ENCODE measurements at regions not wholly inside any gene's neighbourhood (a gene's known extent, or its start where the extent isn't known, plus 50 kb on each side); places are given as distances from the start of the nearest gene placed in this dataset.
A peak's percentile ranks its signal among the peaks of the same experiment; 100 is the strongest.

- no peak for DNase-seq
Measured at GRCh38 chr16:35399133-35399532, 1939.7 kb downstream of the TP53TG3F start.

- DNase-seq = no peak
Measured at GRCh38 chr16:35404273-35404672, 1944.9 kb downstream of the TP53TG3F start.

GRCh38 chr16:35405526-35405925 is 1946.1 kb downstream of the TP53TG3F start:
- no peak for DNase-seq

- no peak for DNase-seq
Measured at GRCh38 chr16:35409503-35409902, 1950.1 kb downstream of the TP53TG3F start.

GRCh38 chr16:35410438-35410837 is 1951.0 kb downstream of the TP53TG3F start:
- no peak for DNase-seq

- DNase-seq = no peak
Measured at GRCh38 chr16:35411156-35411555, 1951.7 kb downstream of the TP53TG3F start.

- DNase-seq = no peak
Measured at GRCh38 chr16:35414139-35414538, 1954.7 kb downstream of the TP53TG3F start.

- no peak for DNase-seq
Measured at GRCh38 chr16:35414563-35414962, 1955.2 kb downstream of the TP53TG3F start.

GRCh38 chr16:35425270-35425669 is 1965.9 kb downstream of the TP53TG3F start:
- no peak for DNase-seq

- peak; percentile 11 for DNase-seq
Measured at GRCh38 chr16:35431829-35432663, 1972.6 kb downstream of the TP53TG3F start.

- DNase-seq = no peak
Measured at GRCh38 chr16:35440875-35441274, 1981.5 kb downstream of the TP53TG3F start.

GRCh38 chr16:35447010-35447558 is 1987.7 kb downstream of the TP53TG3F start:
- DNase-seq = no peak

- no peak for DNase-seq
Measured at GRCh38 chr16:35449663-35450062, 1990.3 kb downstream of the TP53TG3F start.

- no peak for DNase-seq
Measured at GRCh38 chr16:35450648-35451047, 1991.2 kb downstream of the TP53TG3F start.

- no peak for DNase-seq
Measured at GRCh38 chr16:35452471-35452870, 1993.1 kb downstream of the TP53TG3F start.

GRCh38 chr16:35463358-35463757 is 2003.9 kb downstream of the TP53TG3F start:
- DNase-seq = no peak

- no peak for DNase-seq
Measured at GRCh38 chr16:35480361-35480760, 2020.9 kb downstream of the TP53TG3F start.

GRCh38 chr16:35480988-35481387 is 2021.6 kb downstream of the TP53TG3F start:
- DNase-seq = no peak

GRCh38 chr16:35485915-35486314 is 2026.5 kb downstream of the TP53TG3F start:
- no peak for DNase-seq

- DNase-seq = no peak
Measured at GRCh38 chr16:35492225-35492624, 2032.8 kb downstream of the TP53TG3F start.

- no peak for DNase-seq
Measured at GRCh38 chr16:35497399-35497798, 2038.0 kb downstream of the TP53TG3F start.

GRCh38 chr16:35506018-35506897 is 2046.8 kb downstream of the TP53TG3F start:
- no peak for DNase-seq

GRCh38 chr16:35506898-35507194 is 2047.4 kb downstream of the TP53TG3F start:
- DNase-seq = no peak

- no peak for DNase-seq
Measured at GRCh38 chr16:35510701-35511100, 2051.3 kb downstream of the TP53TG3F start.

Data from stimulated activated CD4-positive, alpha-beta T cell treated with anti-CD3 and anti-CD28 coated beads, Interleukin-1b, Interleukin-23, amount 100 ng/mL, for 48 hours (primary cell).